Lower leg skin (tissue), 3 donors: ENCODE measurements at regions not wholly inside any gene's neighbourhood (a gene's known extent, or its start where the extent isn't known, plus 50 kb on each side); places are given as distances from the start of the nearest gene placed in this dataset.

Source experiments
- POLR2A ChIP-seq, 2 donors: fragments of 450-650 bp; IDR thresholded peaks; one replicate each; pipeline ENCODE4 v1.6.1; 2016 to 2017; ENCODE audit warnings: antibody characterized with exemption in 2 of 2, mild to moderate bottlenecking in 1 of 2, moderate library complexity in 1 of 2
- TF ChIP-seq, protein P1 (sequence below), 3 donors: fragments of 450-650 bp; IDR thresholded peaks; one replicate each; pipeline ENCODE4 v1.5.1; 2016; ENCODE audit warnings: antibody characterized with exemption in 3 of 3, mild to moderate bottlenecking in 3 of 3, moderate library complexity in 2 of 3

DNA sequence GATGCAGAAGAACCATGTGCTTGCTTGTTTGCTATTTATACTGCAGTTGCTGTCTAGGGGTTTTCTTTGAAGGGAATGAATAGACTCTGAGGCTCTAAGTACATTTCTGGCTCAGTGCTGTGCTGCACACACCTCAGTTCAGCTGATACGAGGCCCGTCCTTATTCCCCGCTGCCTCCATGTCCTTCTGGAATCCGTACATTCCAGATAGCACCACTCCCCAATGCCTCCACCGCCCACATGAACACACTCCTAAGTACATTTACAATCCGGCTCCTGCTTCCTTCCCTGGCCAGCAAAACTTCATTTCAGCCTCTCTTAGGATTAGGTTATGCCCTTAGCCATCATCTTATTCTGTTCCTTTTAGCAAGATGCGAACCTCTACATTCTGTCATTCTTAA lies 57.1 kb downstream of the KCNC4 start:
- TF ChIP-seq, protein P1, sequence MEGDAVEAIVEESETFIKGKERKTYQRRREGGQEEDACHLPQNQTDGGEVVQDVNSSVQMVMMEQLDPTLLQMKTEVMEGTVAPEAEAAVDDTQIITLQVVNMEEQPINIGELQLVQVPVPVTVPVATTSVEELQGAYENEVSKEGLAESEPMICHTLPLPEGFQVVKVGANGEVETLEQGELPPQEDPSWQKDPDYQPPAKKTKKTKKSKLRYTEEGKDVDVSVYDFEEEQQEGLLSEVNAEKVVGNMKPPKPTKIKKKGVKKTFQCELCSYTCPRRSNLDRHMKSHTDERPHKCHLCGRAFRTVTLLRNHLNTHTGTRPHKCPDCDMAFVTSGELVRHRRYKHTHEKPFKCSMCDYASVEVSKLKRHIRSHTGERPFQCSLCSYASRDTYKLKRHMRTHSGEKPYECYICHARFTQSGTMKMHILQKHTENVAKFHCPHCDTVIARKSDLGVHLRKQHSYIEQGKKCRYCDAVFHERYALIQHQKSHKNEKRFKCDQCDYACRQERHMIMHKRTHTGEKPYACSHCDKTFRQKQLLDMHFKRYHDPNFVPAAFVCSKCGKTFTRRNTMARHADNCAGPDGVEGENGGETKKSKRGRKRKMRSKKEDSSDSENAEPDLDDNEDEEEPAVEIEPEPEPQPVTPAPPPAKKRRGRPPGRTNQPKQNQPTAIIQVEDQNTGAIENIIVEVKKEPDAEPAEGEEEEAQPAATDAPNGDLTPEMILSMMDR (IDR thresholded peaks at IDR 0.05) = no peak
- no peak for TF ChIP-seq POLR2A (IDR thresholded peaks at IDR 0.05)
